HG02938 (cell line): ENCODE measurements at regions not wholly inside any gene's neighbourhood (a gene's known extent, or its start where the extent isn't known, plus 50 kb on each side); places are given as distances from the start of the nearest gene placed in this dataset.
"Not testable (repeated sequence)": the region's sequence is repeated elsewhere in the genome, so short reads cannot be mapped to it uniquely, and the experiment has no call there.

ENCODE experiments used
- ATAC-seq: cut with Tn5 transposase; IDR thresholded peaks from one replicate; pipeline ENCODE4 v1.9.1; 2021; ENCODE audit warnings: mild to moderate bottlenecking, moderate library complexity; ENCODE audit not compliant: unreplicated experiment

GRCh38 chr6:4281341-4282293 is 146.2 kb upstream of the ECI2 start:
- peak; percentile 85 for ATAC-seq

- ATAC-seq: no peak
Observed at GRCh38 chr6:4280707-4281106, 145.3 kb upstream of the ECI2 start.

GRCh38 chr6:4280031-4280430 is 144.7 kb upstream of the ECI2 start:
- no peak for ATAC-seq

GRCh38 chr6:4274382-4275082 is 139.2 kb upstream of the ECI2 start:
- ATAC-seq: no peak

GRCh38 chr6:4272996-4273395 is 137.6 kb upstream of the ECI2 start:
- no peak for ATAC-seq

GRCh38 chr6:4271761-4272470 is 136.5 kb upstream of the ECI2 start:
- ATAC-seq: no peak

GRCh38 chr6:4270776-4271175 is 135.4 kb upstream of the ECI2 start:
- ATAC-seq: no peak

GRCh38 chr6:4270001-4270400 is 134.6 kb upstream of the ECI2 start:
- no peak for ATAC-seq

GRCh38 chr6:4268171-4268570 is 132.8 kb upstream of the ECI2 start:
- no peak for ATAC-seq

- ATAC-seq: no peak
Observed at GRCh38 chr6:4265740-4266139, 130.4 kb upstream of the ECI2 start.

GRCh38 chr6:4264601-4265000 is 129.2 kb upstream of the ECI2 start:
- ATAC-seq: no peak

GRCh38 chr6:4264081-4264480 is 128.7 kb upstream of the ECI2 start:
- no peak for ATAC-seq

- ATAC-seq: no peak
Observed at GRCh38 chr6:4262526-4262925, 127.2 kb upstream of the ECI2 start.

- no peak for ATAC-seq
Observed at GRCh38 chr6:4259391-4259790, 124.0 kb upstream of the ECI2 start.

GRCh38 chr6:4258733-4259132 is 123.4 kb upstream of the ECI2 start:
- no peak for ATAC-seq

GRCh38 chr6:4256969-4257368 is 121.6 kb upstream of the ECI2 start:
- ATAC-seq: no peak

GRCh38 chr6:4253604-4254231 is 118.3 kb upstream of the ECI2 start:
- ATAC-seq: no peak

GRCh38 chr6:4252445-4252844 is 117.1 kb upstream of the ECI2 start:
- not testable (repeated sequence) for ATAC-seq

GRCh38 chr6:4250645-4251044 is 115.3 kb upstream of the ECI2 start:
- ATAC-seq: no peak

- not testable (repeated sequence) for ATAC-seq
Observed at GRCh38 chr6:4243832-4244231, 108.5 kb upstream of the ECI2 start.

- no peak for ATAC-seq
Observed at GRCh38 chr6:4243237-4243636, 107.9 kb upstream of the ECI2 start.
